ENCODE measurements at regions not wholly inside any gene's neighbourhood (a gene's known extent, or its start where the extent isn't known, plus 50 kb on each side); places are given as distances from the start of the nearest gene placed in this dataset.

- ATAC-seq (no peak), DNase-seq (ENCODE audit: low spot score) (no peak)
- Mint-ChIP-seq H3K9me3 (peaks cover 7% of the 10 kb centered on the region; the same call in 2 of the 3 replicates), H3K4me3 (no peak overlapping the region), H3K27me3 (ENCODE audit: insufficient read depth, low read depth, poor library complexity) (peaks cover 4% of the 10 kb centered on the region), H3K36me3 (ENCODE audit: low read depth) (peaks cover 3% of the 10 kb centered on the region; the same call in 2 of the 3 replicates), H3K27ac (no peak overlapping the region), H3K4me1 (no peaks in the 10 kb centered on the region)
- H3K4me3 ChIP-seq, result no peak overlapping the region
- 0 out of 2 replicates have a peak, but pooled peaks cover 2% of the 10 kb centered on the region for H3F3A ChIP-seq (replicated peaks; ENCODE audit: low read depth)
- H3K27ac ChIP-seq (ENCODE audit: low read depth), result no peak overlapping the region
- no peaks in the 10 kb centered on the region for H3K9me2 ChIP-seq (ENCODE audit: insufficient read depth)
- H3K27me3 ChIP-seq (ENCODE audit: insufficient read depth), result no peaks in the 10 kb centered on the region
- no peak overlapping the region for H3K4me2 ChIP-seq
- H3K79me2 ChIP-seq (replicated peaks; ENCODE audit: insufficient read depth), result no peaks in the 10 kb centered on the region
- no peaks in the 10 kb centered on the region for H4K20me1 ChIP-seq (replicated peaks; ENCODE audit: insufficient read depth)
- no peak overlapping the region for H2AFZ ChIP-seq
- H3K36me3 ChIP-seq (ENCODE audit: insufficient read depth), result no peaks in the 10 kb centered on the region
- H3K4me1 ChIP-seq (ENCODE audit: insufficient read depth), result no peaks in the 10 kb centered on the region
- TF ChIP-seq JUNB (IDR thresholded peaks at IDR 0.05; ENCODE audit: unreplicated experiment) (no peak), EZH2 (IDR thresholded peaks at IDR 0.05; ENCODE audit: low read depth, unreplicated experiment) (no peak), CTCF (conservative IDR thresholded peaks at IDR 0.05; ENCODE audit: low read depth in 2 of 2) (no peak), POLR2AphosphoS5 (IDR thresholded peaks at IDR 0.05; ENCODE audit: low read depth) (no peak), ZNF331 (CRISPR knock-in tag; IDR thresholded peaks at IDR 0.05; ENCODE audit: low read depth) (no peak), ZNF114 (CRISPR knock-in tag; IDR thresholded peaks at IDR 0.05) (no peak)
Measured at GRCh38 chr6:170461556-170462365, 91.3 kb downstream of the PSMB1 start.

- Histone ChIP-seq H3K79me2 (replicated peaks; ENCODE audit: insufficient read depth) (no peaks in the 10 kb centered on the region), H3K9me2 (ENCODE audit: insufficient read depth) (no peaks in the 10 kb centered on the region), H4K20me1 (replicated peaks; ENCODE audit: insufficient read depth) (no peaks in the 10 kb centered on the region), H3K27ac (ENCODE audit: low read depth) (no peak overlapping the region), H3K36me3 (ENCODE audit: insufficient read depth) (no peaks in the 10 kb centered on the region), H2AFZ (no peak overlapping the region), H3K4me1 (ENCODE audit: insufficient read depth) (no peaks in the 10 kb centered on the region), H3F3A (replicated peaks; ENCODE audit: low read depth) (0 out of 2 replicates have a peak, but pooled peaks cover 2% of the 10 kb centered on the region), H3K4me3 (no peak overlapping the region), H3K4me2 (no peak overlapping the region), H3K27me3 (ENCODE audit: insufficient read depth) (no peaks in the 10 kb centered on the region)
- Mint-ChIP-seq H3K9me3 (peaks cover 7% of the 10 kb centered on the region; the same call in 2 of the 3 replicates), H3K27ac (no peak overlapping the region), H3K4me1 (no peaks in the 10 kb centered on the region), H3K36me3 (ENCODE audit: low read depth) (peaks cover 3% of the 10 kb centered on the region; the same call in 2 of the 3 replicates), H3K4me3 (no peak overlapping the region), H3K27me3 (ENCODE audit: insufficient read depth, low read depth, poor library complexity) (peaks cover 4% of the 10 kb centered on the region)
- no peak for ATAC-seq
- DNase-seq (ENCODE audit: low spot score), result no peak
- TF ChIP-seq, protein P1, sequence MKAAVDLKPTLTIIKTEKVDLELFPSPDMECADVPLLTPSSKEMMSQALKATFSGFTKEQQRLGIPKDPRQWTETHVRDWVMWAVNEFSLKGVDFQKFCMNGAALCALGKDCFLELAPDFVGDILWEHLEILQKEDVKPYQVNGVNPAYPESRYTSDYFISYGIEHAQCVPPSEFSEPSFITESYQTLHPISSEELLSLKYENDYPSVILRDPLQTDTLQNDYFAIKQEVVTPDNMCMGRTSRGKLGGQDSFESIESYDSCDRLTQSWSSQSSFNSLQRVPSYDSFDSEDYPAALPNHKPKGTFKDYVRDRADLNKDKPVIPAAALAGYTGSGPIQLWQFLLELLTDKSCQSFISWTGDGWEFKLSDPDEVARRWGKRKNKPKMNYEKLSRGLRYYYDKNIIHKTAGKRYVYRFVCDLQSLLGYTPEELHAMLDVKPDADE (IDR thresholded peaks at IDR 0.05), result no peak
- no peak for TF ChIP-seq CTCF (conservative IDR thresholded peaks at IDR 0.05; ENCODE audit: low read depth in 2 of 2)
- TF ChIP-seq REST (IDR thresholded peaks at IDR 0.05; ENCODE audit: unreplicated experiment), result no peak
Measured at GRCh38 chr6:170461111-170461510, 92.0 kb downstream of the PSMB1 start.

All from GM23338 (cell line).